ENCODE measurements at regions not wholly inside any gene's neighbourhood (a gene's known extent, or its start where the extent isn't known, plus 50 kb on each side); places are given as distances from the start of the nearest gene placed in this dataset.
"Not testable (repeated sequence)": the region's sequence is repeated elsewhere in the genome, so short reads cannot be mapped to it uniquely, and the experiment has no call there.

DNA sequence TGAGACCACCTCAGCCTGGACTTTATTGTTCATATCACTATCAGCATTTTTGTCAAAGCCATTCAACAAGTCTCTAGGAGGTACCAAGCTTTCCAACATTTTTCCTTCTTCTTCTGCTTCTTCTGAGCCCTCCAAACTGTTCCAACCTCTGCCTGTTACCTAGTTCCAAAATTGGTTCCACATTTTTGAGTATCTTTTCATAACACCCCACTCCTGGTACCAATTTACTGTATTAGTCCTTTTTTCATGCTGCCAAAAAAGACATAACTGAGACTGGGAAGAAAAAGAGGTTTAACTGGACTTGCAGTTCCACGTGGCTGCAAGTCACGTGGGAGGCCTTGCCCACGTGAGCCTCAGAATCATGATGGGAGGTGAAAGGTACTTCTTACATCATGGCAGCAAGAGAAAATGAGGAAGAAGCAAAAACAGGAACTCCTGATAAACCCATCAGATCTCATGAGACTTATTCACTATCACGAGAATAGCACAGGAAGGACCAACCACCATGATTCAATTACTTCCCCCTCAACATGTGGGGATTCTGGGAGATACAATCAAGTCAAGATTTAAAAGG lies 215.1 kb downstream of the PCDH17 start:
- CTCF ChIA-PET = no interaction called here
- POLR2A ChIA-PET = no interaction called here
- no peak overlapping the region for H3K27ac Mint-ChIP-seq
- ATAC-seq (no peak), DNase-seq (no peak)
- H3K4me3 Mint-ChIP-seq = no peak overlapping the region
- H3K36me3 Mint-ChIP-seq (ENCODE audit: low read depth) = peaks cover 3% of the 10 kb centered on the region
- no peaks in the 10 kb centered on the region for H3K27me3 Mint-ChIP-seq (ENCODE audit: low read depth)
- no peaks in the 10 kb centered on the region for H3K4me1 Mint-ChIP-seq (ENCODE audit: low read depth)
- H3K9me3 Mint-ChIP-seq (ENCODE audit: insufficient read depth) = peaks cover 39% of the 10 kb centered on the region

DNA sequence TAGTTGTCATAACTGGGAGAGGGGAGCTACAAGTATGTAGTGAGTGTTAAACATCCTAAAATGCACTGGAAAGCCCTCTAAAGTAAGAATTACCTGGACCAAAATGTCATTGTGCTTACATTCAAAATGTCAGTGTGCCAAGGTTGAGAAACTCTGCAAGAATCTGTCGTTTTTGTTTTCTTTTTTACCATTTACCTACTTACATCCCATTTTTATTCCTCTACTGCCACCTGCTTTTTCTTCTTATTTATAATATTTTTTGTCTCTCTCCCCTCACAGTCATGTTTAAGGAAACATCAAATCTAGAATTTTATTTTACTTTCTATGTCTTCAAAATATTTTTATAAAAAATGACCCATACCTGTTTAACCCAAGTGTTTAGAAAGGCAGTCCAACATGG lies 226.4 kb downstream of the PCDH17 start:
- no peak overlapping the region for H3K27ac Mint-ChIP-seq
- no peaks in the 10 kb centered on the region for H3K36me3 Mint-ChIP-seq (ENCODE audit: low read depth)
- H3K9me3 Mint-ChIP-seq (ENCODE audit: insufficient read depth) = no peaks in the 10 kb centered on the region
- no peak for DNase-seq
- H3K4me1 Mint-ChIP-seq (ENCODE audit: low read depth) = no peaks in the 10 kb centered on the region
- no peaks in the 10 kb centered on the region for H3K27me3 Mint-ChIP-seq (ENCODE audit: low read depth)
- ChIA-PET POLR2A (no interaction called here), CTCF (no interaction called here)
- ATAC-seq = no peak
- no peak overlapping the region for H3K4me3 Mint-ChIP-seq

DNA sequence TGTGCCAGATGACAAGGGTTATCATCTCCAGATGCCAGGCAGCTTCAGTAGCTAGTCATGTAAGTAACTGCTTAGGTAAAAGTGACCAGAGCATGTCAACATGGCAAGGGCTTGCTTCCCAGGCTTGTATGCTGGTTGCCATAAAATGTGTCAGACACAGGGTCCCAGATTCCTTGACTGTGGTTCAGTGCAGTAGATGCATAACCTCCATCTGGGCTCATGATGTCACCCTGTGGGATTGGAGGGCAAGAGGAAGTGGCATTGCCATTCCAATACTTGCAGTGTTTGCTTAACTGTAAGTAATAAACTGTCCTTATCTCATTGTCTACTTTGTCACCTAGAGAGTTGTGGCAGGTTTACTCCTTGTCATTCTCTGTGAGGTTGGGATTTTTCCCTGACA lies 226.8 kb downstream of the PCDH17 start:
- Mint-ChIP-seq H3K36me3 (ENCODE audit: low read depth) (no peaks in the 10 kb centered on the region), H3K9me3 (ENCODE audit: insufficient read depth) (peaks cover 2% of the 10 kb centered on the region), H3K27me3 (ENCODE audit: low read depth) (no peaks in the 10 kb centered on the region), H3K4me3 (no peak overlapping the region), H3K27ac (no peak overlapping the region), H3K4me1 (ENCODE audit: low read depth) (no peaks in the 10 kb centered on the region)
- ChIA-PET CTCF (no interaction called here), POLR2A (no interaction called here)
- ATAC-seq = no peak
- DNase-seq = no peak

DNA sequence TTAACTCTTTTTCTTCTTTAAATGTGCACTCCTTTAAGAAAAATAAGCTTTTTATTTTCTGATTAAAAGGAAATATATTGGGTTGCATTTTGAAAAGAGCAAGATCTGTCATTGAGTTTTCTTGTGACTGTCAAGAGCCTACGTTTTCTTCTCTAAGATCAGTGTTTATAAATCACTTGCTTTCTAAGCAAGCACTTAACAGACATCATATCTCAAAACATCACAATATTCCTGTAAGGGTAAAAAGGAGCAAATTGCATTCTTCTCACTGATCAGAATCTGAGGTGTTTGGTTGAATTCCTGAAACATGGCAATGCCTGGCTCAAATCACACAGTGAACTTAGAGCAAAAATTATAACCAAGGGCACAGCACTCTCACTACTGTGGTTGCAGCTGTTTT lies 231.3 kb downstream of the PCDH17 start:
- Mint-ChIP-seq H3K27ac (no peak overlapping the region), H3K27me3 (ENCODE audit: low read depth) (no peaks in the 10 kb centered on the region), H3K4me1 (ENCODE audit: low read depth) (no peaks in the 10 kb centered on the region), H3K36me3 (ENCODE audit: low read depth) (no peaks in the 10 kb centered on the region), H3K4me3 (no peak overlapping the region), H3K9me3 (ENCODE audit: insufficient read depth) (peaks cover 3% of the 10 kb centered on the region)
- DNase-seq = no peak
- POLR2A ChIA-PET = no interaction called here
- CTCF ChIA-PET = no interaction called here
- ATAC-seq = no peak

DNA sequence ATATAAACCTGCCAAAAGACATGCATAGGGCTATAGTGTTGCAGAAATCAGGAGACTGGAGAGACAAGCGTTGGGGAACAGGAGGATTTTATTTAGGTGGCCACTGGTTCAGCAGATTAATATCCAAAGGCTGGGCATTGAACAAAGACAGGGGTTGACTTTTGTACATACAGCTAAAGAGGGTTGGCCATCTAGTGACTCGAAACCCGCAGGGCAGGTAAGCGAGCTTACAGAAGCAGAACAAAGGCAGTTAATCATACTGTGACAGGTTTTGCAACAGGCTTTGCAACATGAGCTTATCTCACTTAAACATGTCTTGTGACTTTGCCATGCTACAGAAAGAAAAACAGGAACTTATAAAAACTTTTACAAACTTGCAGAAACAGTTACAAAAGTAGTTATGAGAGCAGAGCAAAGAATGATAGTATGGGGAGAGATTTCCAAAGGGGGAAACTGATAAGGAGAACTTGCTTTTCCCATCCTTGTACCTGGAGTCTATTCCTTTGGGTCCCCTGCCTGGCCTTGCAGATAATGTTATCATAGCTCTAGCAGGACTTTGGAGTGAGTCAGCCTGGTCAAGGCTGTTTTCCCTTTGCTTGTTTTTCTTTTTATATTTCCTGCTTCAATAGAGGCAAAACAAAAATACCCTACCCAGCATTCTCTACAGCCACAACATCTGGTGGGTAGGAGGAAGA lies 234.2 kb downstream of the PCDH17 start:
- CTCF ChIA-PET = no interaction called here
- DNase-seq (no peak), ATAC-seq (no peak)
- no peak overlapping the region for H3K4me3 Mint-ChIP-seq
- H3K27me3 Mint-ChIP-seq (ENCODE audit: low read depth) = no peaks in the 10 kb centered on the region
- no peaks in the 10 kb centered on the region for H3K4me1 Mint-ChIP-seq (ENCODE audit: low read depth)
- peaks cover 10% of the 10 kb centered on the region for H3K9me3 Mint-ChIP-seq (ENCODE audit: insufficient read depth)
- no peaks in the 10 kb centered on the region for H3K36me3 Mint-ChIP-seq (ENCODE audit: low read depth)
- POLR2A ChIA-PET = no interaction called here
- H3K27ac Mint-ChIP-seq = no peak overlapping the region

DNA sequence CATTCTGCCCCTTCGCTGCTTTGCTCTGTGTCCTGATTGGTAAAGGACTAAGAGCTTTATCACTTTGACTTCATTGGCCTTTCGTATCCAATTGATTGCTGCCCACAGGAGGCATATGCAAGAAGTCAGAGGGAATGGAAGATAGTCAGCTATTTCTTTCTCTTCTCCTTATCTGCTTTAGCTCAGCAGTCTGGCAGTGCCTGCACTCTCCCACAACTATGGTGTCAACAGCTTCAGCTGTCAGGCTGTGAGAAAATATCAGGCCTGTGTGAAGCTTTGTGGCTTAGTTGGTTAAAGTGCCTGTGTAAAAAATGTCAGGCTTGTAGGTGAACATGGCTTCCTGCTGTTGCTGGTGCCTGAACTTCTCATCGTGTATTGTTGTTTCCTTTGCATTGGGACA lies 243.0 kb downstream of the PCDH17 start:
- Mint-ChIP-seq H3K4me3 (no peak overlapping the region), H3K36me3 (ENCODE audit: low read depth) (no peaks in the 10 kb centered on the region), H3K9me3 (ENCODE audit: insufficient read depth) (peaks cover 24% of the 10 kb centered on the region), H3K4me1 (ENCODE audit: low read depth) (no peaks in the 10 kb centered on the region), H3K27ac (no peak overlapping the region), H3K27me3 (ENCODE audit: low read depth) (no peaks in the 10 kb centered on the region)
- ChIA-PET CTCF (no interaction called here), POLR2A (no interaction called here)
- DNase-seq (no peak), ATAC-seq (no peak)

DNA sequence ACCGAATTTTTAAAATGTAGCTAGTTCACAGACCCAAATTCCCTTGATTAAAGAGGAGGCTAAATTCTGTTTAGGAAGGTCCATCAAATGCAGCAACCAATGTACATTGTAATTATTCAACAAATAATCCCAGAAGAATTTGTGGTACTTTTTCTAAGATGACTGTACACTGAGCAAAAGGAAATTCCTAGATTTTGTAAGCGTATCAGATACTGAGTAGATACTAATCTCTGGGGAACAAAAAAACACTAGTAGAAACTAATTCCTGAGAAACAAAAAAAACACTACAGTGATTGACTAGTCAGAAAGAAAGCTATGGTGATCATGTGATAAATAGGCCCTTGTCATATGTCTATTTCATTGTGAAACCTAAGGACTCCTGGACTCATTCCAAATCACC lies 246.1 kb downstream of the PCDH17 start:
- ChIA-PET CTCF (no interaction called here), POLR2A (no interaction called here)
- H3K27me3 Mint-ChIP-seq (ENCODE audit: low read depth) = no peaks in the 10 kb centered on the region
- no peak for ATAC-seq
- peaks cover 19% of the 10 kb centered on the region for H3K9me3 Mint-ChIP-seq (ENCODE audit: insufficient read depth)
- no peaks in the 10 kb centered on the region for H3K4me1 Mint-ChIP-seq (ENCODE audit: low read depth)
- H3K4me3 Mint-ChIP-seq = no peak overlapping the region
- no peak for DNase-seq
- no peaks in the 10 kb centered on the region for H3K36me3 Mint-ChIP-seq (ENCODE audit: low read depth)
- no peak overlapping the region for H3K27ac Mint-ChIP-seq

DNA sequence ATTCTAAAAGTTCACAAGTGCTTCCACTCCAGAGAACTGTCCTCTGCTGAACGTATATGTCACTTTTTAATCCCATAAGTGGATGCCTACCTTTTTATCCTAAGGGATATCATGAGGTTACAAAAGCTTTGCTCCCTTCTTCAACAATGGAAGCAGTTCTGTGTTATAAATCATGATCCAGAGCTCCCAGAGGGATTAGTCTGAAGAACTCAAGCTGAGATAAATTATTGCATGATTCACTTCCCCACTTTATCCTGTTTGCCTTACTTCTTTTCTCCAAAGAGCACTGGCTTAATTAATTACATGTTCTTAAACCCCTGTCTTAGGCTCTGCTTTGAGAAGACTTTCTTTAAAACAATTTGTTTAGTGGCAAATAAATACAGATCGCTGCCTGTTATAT lies 246.7 kb downstream of the PCDH17 start:
- H3K4me1 Mint-ChIP-seq (ENCODE audit: low read depth) = no peaks in the 10 kb centered on the region
- H3K27ac Mint-ChIP-seq = no peak overlapping the region
- CTCF ChIA-PET = no interaction called here
- DNase-seq = no peak
- no peak overlapping the region for H3K4me3 Mint-ChIP-seq
- ATAC-seq = no peak
- H3K27me3 Mint-ChIP-seq (ENCODE audit: low read depth) = no peaks in the 10 kb centered on the region
- H3K36me3 Mint-ChIP-seq (ENCODE audit: low read depth) = no peaks in the 10 kb centered on the region
- POLR2A ChIA-PET = no interaction called here
- peaks cover 20% of the 10 kb centered on the region for H3K9me3 Mint-ChIP-seq (ENCODE audit: insufficient read depth)

DNA sequence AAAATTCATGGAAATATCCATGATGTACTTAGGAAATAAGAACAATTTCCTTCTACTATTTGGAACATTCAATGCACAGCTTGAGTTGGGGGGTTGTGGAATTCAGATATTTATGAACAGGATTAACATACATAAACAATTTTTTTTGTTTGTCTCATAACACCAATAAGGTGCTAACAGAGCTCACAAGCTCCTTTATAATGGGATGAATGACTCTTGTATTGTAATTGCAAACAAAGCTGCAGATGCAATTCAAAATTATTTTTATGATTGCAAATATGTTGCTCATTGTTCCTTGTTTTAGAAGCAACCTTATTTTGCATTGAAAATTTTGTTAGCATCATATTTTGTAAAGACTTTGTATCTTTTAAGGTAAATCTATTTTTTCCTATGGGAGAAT lies 265.7 kb downstream of the PCDH17 start:
- H3K36me3 Mint-ChIP-seq (ENCODE audit: low read depth) = no peaks in the 10 kb centered on the region
- CTCF ChIA-PET = no interaction called here

DNA sequence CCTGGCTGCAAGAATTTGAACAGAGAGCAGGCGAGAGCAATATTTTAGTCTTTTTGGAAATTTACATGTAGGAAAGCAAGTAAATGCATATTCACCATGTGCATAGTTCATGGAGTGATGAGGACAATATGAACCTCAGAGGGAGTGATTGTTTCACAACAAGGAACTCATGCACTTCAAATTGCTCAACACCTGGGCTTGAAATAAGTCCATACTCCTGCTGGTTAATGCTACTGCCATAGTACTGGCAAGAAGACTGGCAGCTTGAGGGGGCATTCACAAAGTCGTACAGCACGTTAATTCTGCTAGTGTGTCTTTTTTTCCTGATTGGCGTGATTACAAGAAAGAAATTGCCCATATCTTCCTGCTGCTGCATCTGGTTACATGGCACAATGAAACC lies 267.6 kb downstream of the PCDH17 start:
- Mint-ChIP-seq H3K4me1 (ENCODE audit: low read depth) (no peaks in the 10 kb centered on the region), H3K4me3 (no peak overlapping the region), H3K9me3 (ENCODE audit: insufficient read depth) (peaks cover 20% of the 10 kb centered on the region), H3K27me3 (ENCODE audit: low read depth) (no peaks in the 10 kb centered on the region), H3K27ac (no peak overlapping the region), H3K36me3 (ENCODE audit: low read depth) (no peaks in the 10 kb centered on the region)
- DNase-seq (no peak), ATAC-seq (no peak)
- CTCF ChIA-PET = no interaction called here
- POLR2A ChIA-PET = no interaction called here

More for the DNA sequence above, 265.7 kb downstream of the PCDH17 start:
- no peak for ATAC-seq
- DNase-seq = no peak
- H3K4me3 Mint-ChIP-seq = no peak overlapping the region
- no peaks in the 10 kb centered on the region for H3K27me3 Mint-ChIP-seq (ENCODE audit: low read depth)
- peaks cover 8% of the 10 kb centered on the region for H3K9me3 Mint-ChIP-seq (ENCODE audit: insufficient read depth)
- H3K4me1 Mint-ChIP-seq (ENCODE audit: low read depth) = no peaks in the 10 kb centered on the region
- no peak overlapping the region for H3K27ac Mint-ChIP-seq
- POLR2A ChIA-PET = no interaction called here

DNA sequence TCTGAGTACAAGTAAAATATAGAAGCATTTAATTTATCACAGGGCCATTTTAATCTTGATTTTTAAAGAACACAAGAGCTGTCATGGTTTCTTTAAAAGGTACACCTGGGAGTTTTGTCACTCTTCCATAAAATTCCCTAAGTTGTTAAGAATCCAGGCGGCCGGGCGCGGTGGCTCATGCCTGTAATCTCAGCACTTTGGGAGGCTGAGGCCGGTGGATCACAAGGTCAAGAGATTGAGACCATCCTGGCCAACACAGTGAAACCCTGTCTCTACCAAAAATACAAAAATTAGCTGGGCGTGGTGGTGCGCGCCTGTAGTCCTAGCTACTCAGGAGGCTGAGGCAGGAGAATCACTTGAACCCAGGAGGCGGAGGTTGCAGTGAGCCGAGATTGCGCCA lies 278.3 kb downstream of the PCDH17 start:
- H3K4me1 Mint-ChIP-seq (ENCODE audit: low read depth); H3K4me3 Mint-ChIP-seq; H3K36me3 Mint-ChIP-seq (ENCODE audit: low read depth); ATAC-seq; DNase-seq; CTCF ChIA-PET; H3K27ac Mint-ChIP-seq; H3K27me3 Mint-ChIP-seq (ENCODE audit: low read depth); POLR2A ChIA-PET: not testable (repeated sequence)
- peaks cover 15% of the 10 kb centered on the region for H3K9me3 Mint-ChIP-seq (ENCODE audit: insufficient read depth)

DNA sequence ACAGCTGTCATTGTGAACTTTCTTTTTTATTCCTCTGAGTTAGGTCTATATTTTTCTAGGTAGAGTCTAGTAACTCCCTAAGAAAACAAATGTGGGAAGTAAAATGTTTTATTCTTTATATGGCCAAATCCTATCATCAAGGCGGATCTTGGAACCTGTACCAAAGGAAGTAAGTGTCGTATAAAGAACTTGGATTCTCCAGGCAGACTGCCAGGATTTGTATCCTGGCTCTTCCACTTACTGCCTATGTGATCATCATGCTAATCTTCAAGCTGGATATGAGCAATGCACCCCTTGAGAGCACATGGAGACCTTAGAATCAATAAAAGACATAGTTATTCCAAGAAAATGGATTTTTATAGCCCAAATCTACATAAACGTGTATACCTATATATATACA lies 286.5 kb downstream of the PCDH17 start:
- no peaks in the 10 kb centered on the region for H3K27me3 Mint-ChIP-seq (ENCODE audit: low read depth)
- no peaks in the 10 kb centered on the region for H3K4me1 Mint-ChIP-seq (ENCODE audit: low read depth)
- no peak overlapping the region for H3K4me3 Mint-ChIP-seq
- CTCF ChIA-PET = no interaction called here
- DNase-seq (no peak), ATAC-seq (no peak)
- H3K9me3 Mint-ChIP-seq (ENCODE audit: insufficient read depth) = peaks cover 5% of the 10 kb centered on the region
- no peaks in the 10 kb centered on the region for H3K36me3 Mint-ChIP-seq (ENCODE audit: low read depth)
- H3K27ac Mint-ChIP-seq = no peak overlapping the region
- POLR2A ChIA-PET = no interaction called here

DNA sequence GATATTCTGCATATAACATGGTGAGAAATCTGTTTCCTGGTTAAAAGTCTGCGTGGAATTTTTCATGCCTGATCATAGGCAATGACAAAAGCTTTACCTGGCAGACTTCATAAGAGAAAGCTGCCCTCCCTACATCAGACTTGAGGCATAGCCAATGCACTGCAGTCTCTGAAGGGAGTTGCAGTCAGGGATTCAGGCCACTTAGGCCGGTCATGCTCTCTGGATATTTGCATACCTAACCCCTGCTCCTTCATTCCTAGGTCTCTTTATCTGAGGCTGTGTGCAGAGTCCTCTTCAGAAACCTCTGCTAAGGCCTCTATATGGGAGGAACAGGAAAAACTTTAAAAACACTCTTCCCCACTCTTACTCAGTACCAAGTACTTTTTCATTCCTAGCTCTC lies 287.4 kb downstream of the PCDH17 start:
- no peaks in the 10 kb centered on the region for H3K36me3 Mint-ChIP-seq (ENCODE audit: low read depth)
- DNase-seq (no peak), ATAC-seq (no peak)
- no peak overlapping the region for H3K4me3 Mint-ChIP-seq
- no peak overlapping the region for H3K27ac Mint-ChIP-seq
- no peaks in the 10 kb centered on the region for H3K4me1 Mint-ChIP-seq (ENCODE audit: low read depth)
- POLR2A ChIA-PET = no interaction called here
- CTCF ChIA-PET = no interaction called here
- H3K27me3 Mint-ChIP-seq (ENCODE audit: low read depth) = no peaks in the 10 kb centered on the region
- peaks cover 5% of the 10 kb centered on the region for H3K9me3 Mint-ChIP-seq (ENCODE audit: insufficient read depth)
